GM06990 (cell line): ENCODE measurements at regions not wholly inside any gene's neighbourhood (a gene's known extent, or its start where the extent isn't known, plus 50 kb on each side); places are given as distances from the start of the nearest gene placed in this dataset.
"Not testable (repeated sequence)": the region's sequence is repeated elsewhere in the genome, so short reads cannot be mapped to it uniquely, and the experiment has no call there.

Experiments used
- DNase-seq: peaks from one replicate; pipeline ENCODE4 v3.0.0-alpha.2; 2011; ENCODE audit not compliant: insufficient read length; ENCODE audit errors: extremely low read depth
- H3K27me3 ChIP-seq: replicated peaks from 2 replicates; pipeline ENCODE4 v1.6.0; 2011; ENCODE audit warnings: low read length; ENCODE audit not compliant: control insufficient read depth, insufficient read depth
- H3K36me3 ChIP-seq: 2 replicates; pipeline ENCODE4 v1.5.1; 2011; ENCODE audit warnings: low read length; ENCODE audit not compliant: control insufficient read depth, insufficient read depth
- H3K4me3 ChIP-seq: replicated peaks from 2 replicates; pipeline ENCODE4 v1.5.1; 2011; ENCODE audit warnings: low read depth, mild to moderate bottlenecking, control low read depth, low read length

- not testable (repeated sequence) for H3K27me3 ChIP-seq, H3K4me3 ChIP-seq, H3K36me3 ChIP-seq, DNase-seq
These were observed 118.1 kb upstream of the OR4F16 start for GRCh38 chr1:804378-805115.

GRCh38 chr1:805310-805709, 118.4 kb upstream of the SAMD11 start:
- not testable (repeated sequence) for H3K27me3 ChIP-seq, DNase-seq, H3K36me3 ChIP-seq, H3K4me3 ChIP-seq

GRCh38 chr1:807066-807465, 116.7 kb upstream of the SAMD11 start:
- H3K27me3 ChIP-seq, H3K36me3 ChIP-seq, DNase-seq, H3K4me3 ChIP-seq: not testable (repeated sequence)

- not testable (repeated sequence) for H3K4me3 ChIP-seq, H3K27me3 ChIP-seq, H3K36me3 ChIP-seq, DNase-seq
These were observed 115.9 kb upstream of the SAMD11 start for GRCh38 chr1:807699-808390.

- not testable (repeated sequence) for H3K4me3 ChIP-seq, H3K36me3 ChIP-seq, H3K27me3 ChIP-seq, DNase-seq
These were observed 112.8 kb upstream of the SAMD11 start for GRCh38 chr1:810949-811348.

GRCh38 chr1:812535-813127, 111.1 kb upstream of the SAMD11 start:
- H3K36me3 ChIP-seq, H3K27me3 ChIP-seq, H3K4me3 ChIP-seq, DNase-seq: not testable (repeated sequence)

- not testable (repeated sequence) for H3K27me3 ChIP-seq, H3K4me3 ChIP-seq, DNase-seq, H3K36me3 ChIP-seq
These were observed 109.2 kb upstream of the SAMD11 start for GRCh38 chr1:814543-814942.

- DNase-seq, H3K36me3 ChIP-seq, H3K27me3 ChIP-seq, H3K4me3 ChIP-seq: not testable (repeated sequence)
These were observed 108.4 kb upstream of the SAMD11 start for GRCh38 chr1:815147-815922.

- not testable (repeated sequence) for H3K27me3 ChIP-seq, H3K4me3 ChIP-seq, DNase-seq, H3K36me3 ChIP-seq
These were observed 106.6 kb upstream of the SAMD11 start for GRCh38 chr1:817071-817599.

- H3K4me3 ChIP-seq, H3K27me3 ChIP-seq, DNase-seq, H3K36me3 ChIP-seq: not testable (repeated sequence)
These were observed 105.8 kb upstream of the SAMD11 start for GRCh38 chr1:817658-818617.
